NCI-H345 treated with DMSO at 0.1 percent for 48 hours (cell line): ENCODE measurements at regions not wholly inside any gene's neighbourhood (a gene's known extent, or its start where the extent isn't known, plus 50 kb on each side); places are given as distances from the start of the nearest gene placed in this dataset.

Experiments
- DNase-seq: peaks from one replicate; lab custom pipeline; 2025; ENCODE audit not compliant: unreplicated experiment; lab: John Stamatoyannopoulos, UW

- DNase-seq: no peak
These were observed 347.5 kb downstream of the SAMD5 start for GRCh38 chr6:147855803-147856482.

- no peak for DNase-seq
These were observed 348.2 kb downstream of the SAMD5 start for GRCh38 chr6:147856687-147857086.

GRCh38 chr6:147858421-147858820 is 349.9 kb downstream of the SAMD5 start:
- no peak for DNase-seq

- DNase-seq: no peak
These were observed 350.6 kb downstream of the SAMD5 start for GRCh38 chr6:147859071-147859470.

- no peak for DNase-seq
These were observed 353.2 kb downstream of the SAMD5 start for GRCh38 chr6:147861696-147862095.

- no peak for DNase-seq
These were observed 359.1 kb downstream of the SAMD5 start for GRCh38 chr6:147867433-147868226.

GRCh38 chr6:147868427-147869190 is 360.1 kb downstream of the SAMD5 start:
- DNase-seq: no peak

GRCh38 chr6:147869201-147869600 is 360.7 kb downstream of the SAMD5 start:
- DNase-seq: no peak

- DNase-seq: no peak
These were observed 361.4 kb downstream of the SAMD5 start for GRCh38 chr6:147869869-147870268.

GRCh38 chr6:147870506-147871110 is 362.1 kb downstream of the SAMD5 start:
- no peak for DNase-seq

- DNase-seq: no peak
These were observed 363.5 kb downstream of the SAMD5 start for GRCh38 chr6:147872002-147872401.

GRCh38 chr6:147873816-147874215 is 365.3 kb downstream of the SAMD5 start:
- DNase-seq: no peak

GRCh38 chr6:147874322-147874721 is 365.8 kb downstream of the SAMD5 start:
- DNase-seq: no peak

- DNase-seq: no peak
These were observed 370.6 kb downstream of the SAMD5 start for GRCh38 chr6:147879031-147879580.

GRCh38 chr6:147881432-147881831 is 372.9 kb downstream of the SAMD5 start:
- no peak for DNase-seq

- no peak for DNase-seq
These were observed 379.9 kb downstream of the SAMD5 start for GRCh38 chr6:147888374-147888773.

- DNase-seq: no peak
These were observed 383.2 kb downstream of the SAMD5 start for GRCh38 chr6:147891671-147892070.

- no peak for DNase-seq
These were observed 384.0 kb downstream of the SAMD5 start for GRCh38 chr6:147892476-147892875.

- no peak for DNase-seq
These were observed 386.8 kb downstream of the SAMD5 start for GRCh38 chr6:147895272-147895671.

- no peak for DNase-seq
These were observed 391.8 kb downstream of the SAMD5 start for GRCh38 chr6:147900247-147900830.

- DNase-seq: no peak
These were observed 394.8 kb downstream of the SAMD5 start for GRCh38 chr6:147903321-147903720.
